DND-41 (cell line): ENCODE measurements at regions not wholly inside any gene's neighbourhood (a gene's known extent, or its start where the extent isn't known, plus 50 kb on each side); places are given as distances from the start of the nearest gene placed in this dataset.

Source experiments
- CTCF ChIP-seq: IDR thresholded peaks from 2 replicates; pipeline ENCODE4 v1.5.1; 2012; ENCODE audit warnings: borderline replicate concordance, low read length, moderate library complexity, mild to moderate bottlenecking; ENCODE audit not compliant: poor library complexity, severe bottlenecking; ENCODE audit errors: extremely low read depth
- EZH2 ChIP-seq: IDR thresholded peaks from 3 replicates; pipeline ENCODE4 v1.6.1; 2012; ENCODE audit warnings: borderline replicate concordance, low read depth, mild to moderate bottlenecking, moderate library complexity, low read length, inconsistent platforms; ENCODE audit not compliant: severe bottlenecking

- TF ChIP-seq CTCF (no peak), EZH2 (no peak)
Observed at GRCh38 chr18:10303171-10303570, 151.3 kb upstream of the APCDD1 start.
